ENCODE measurements at regions not wholly inside any gene's neighbourhood (a gene's known extent, or its start where the extent isn't known, plus 50 kb on each side); places are given as distances from the start of the nearest gene placed in this dataset.

DNA sequence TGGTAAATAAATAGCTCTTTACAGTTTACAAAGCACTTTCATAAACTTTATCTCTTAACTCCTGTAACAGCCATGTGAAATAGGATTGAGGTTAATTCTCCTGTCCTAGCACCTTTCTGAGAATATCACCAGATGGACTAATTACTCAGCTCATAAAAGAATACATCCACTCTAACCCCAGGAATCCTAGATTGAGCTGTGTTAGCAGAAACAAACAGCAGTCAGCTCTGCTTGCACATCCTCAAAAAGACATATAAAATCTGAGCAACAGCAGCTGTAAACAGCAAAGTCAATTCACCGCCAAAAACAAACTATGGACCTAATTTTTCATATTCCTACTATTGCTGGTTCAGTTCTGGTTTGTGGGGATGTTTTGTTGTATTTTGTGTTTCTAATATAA, 182.8 kb downstream of the QDPR start:
- Histone ChIP-seq H3K27ac (ENCODE audit: low read depth in 1 of 2, low read length in 1 of 2) (no peak overlapping the region), H3K4me1 (ENCODE audit: control insufficient read depth in 2 of 2, insufficient read depth in 2 of 2, low read length in 2 of 2) (peaks cover 0 to 5% of the 10 kb centered on the region in 2 donors), H3K27me3 (ENCODE audit: control insufficient read depth in 2 of 2, insufficient read depth in 1 of 2, low read length in 1 of 2) (no peaks in the 10 kb centered on the region), H3K36me3 (ENCODE audit: control insufficient read depth in 2 of 2, insufficient read depth in 2 of 2, low read length in 1 of 2) (no peaks in the 10 kb centered on the region), H3K4me3 (ENCODE audit: low read length in 2 of 2) (no peak overlapping the region), H3K9me3 (ENCODE audit: control insufficient read depth in 2 of 2, insufficient read depth in 1 of 2, low read length in 1 of 2) (no peaks in the 10 kb centered on the region)
- WGBS, result 79% methylated on average over 1 of the region's 1 CpG
- DNase-seq (ENCODE audit: low read depth in 6 of 9, low spot score in 9 of 9), result no peak

DNA sequence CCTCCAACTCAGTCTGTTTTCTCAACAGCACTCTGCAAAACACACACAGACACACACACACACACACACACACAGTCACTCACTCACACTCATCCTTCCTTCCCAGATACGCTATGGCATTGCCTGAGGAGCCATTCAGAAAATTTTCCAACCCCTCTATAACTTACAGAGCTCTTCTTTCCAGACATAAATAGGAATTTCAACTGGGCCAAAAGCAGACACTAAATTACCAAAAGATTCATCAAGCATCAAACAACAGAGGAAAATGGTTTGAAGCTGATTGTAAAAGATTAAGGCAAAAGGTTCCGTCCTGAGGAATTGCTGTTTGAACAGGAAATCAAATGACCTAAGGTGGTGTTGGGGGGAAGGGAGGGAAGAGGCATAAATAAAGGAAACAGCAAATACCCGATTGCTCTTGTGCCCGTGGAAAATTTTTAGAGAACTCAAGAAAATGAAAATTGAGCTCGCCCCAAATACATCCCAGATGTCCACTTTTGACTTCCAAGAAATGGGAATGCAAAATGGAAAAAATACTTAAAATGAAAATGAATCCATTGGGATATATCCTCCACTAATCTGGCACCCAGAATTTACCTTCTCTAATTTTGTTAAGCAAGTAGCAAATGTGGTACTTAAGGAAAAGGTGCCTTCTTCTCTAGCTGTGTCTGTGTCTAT, 183.6 kb downstream of the QDPR start:
- Histone ChIP-seq H3K27me3 (ENCODE audit: control insufficient read depth in 2 of 2, insufficient read depth in 1 of 2, low read length in 1 of 2) (peaks cover 0 to 6% of the 10 kb centered on the region in 2 donors), H3K4me1 (ENCODE audit: control insufficient read depth in 2 of 2, insufficient read depth in 2 of 2, low read length in 2 of 2) (peaks cover 0 to 7% of the 10 kb centered on the region in 2 donors), H3K9me3 (ENCODE audit: control insufficient read depth in 2 of 2, insufficient read depth in 1 of 2, low read length in 1 of 2) (no peaks in the 10 kb centered on the region), H3K27ac (ENCODE audit: low read depth in 1 of 2, low read length in 1 of 2) (no peak overlapping the region), H3K4me3 (ENCODE audit: low read length in 2 of 2) (no peak overlapping the region), H3K36me3 (ENCODE audit: control insufficient read depth in 2 of 2, insufficient read depth in 2 of 2, low read length in 1 of 2) (no peaks in the 10 kb centered on the region)
- WGBS, result 50% methylated on average over 5 of the region's 5 CpGs
- no peak for DNase-seq (ENCODE audit: low read depth in 6 of 9, low spot score in 9 of 9)

DNA sequence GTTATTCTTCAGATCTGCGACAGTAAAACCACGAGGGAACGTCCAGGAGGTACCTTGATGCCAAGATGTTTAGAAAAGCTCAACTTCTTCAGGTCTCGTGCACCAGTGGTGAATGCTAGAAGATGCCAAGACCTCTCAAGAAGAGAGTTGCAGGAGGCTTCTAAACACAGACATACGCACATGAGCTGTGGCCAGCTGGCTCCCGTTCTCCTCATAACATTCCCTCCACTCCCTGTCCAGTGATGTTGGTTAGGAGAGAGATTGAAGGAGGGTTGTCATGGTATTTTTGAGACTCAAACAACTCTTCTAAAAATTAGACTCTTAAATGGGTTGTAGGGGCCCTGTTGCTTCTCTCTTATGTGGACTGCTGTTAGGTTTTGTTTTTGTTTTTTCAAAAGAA, 184.3 kb downstream of the QDPR start:
- Histone ChIP-seq H3K36me3 (ENCODE audit: control insufficient read depth in 2 of 2, insufficient read depth in 2 of 2, low read length in 1 of 2) (no peaks in the 10 kb centered on the region), H3K27ac (ENCODE audit: low read depth in 1 of 2, low read length in 1 of 2) (no peak overlapping the region), H3K4me3 (ENCODE audit: low read length in 2 of 2) (no peak overlapping the region), H3K9me3 (ENCODE audit: control insufficient read depth in 2 of 2, insufficient read depth in 1 of 2, low read length in 1 of 2) (no peaks in the 10 kb centered on the region), H3K27me3 (ENCODE audit: control insufficient read depth in 2 of 2, insufficient read depth in 1 of 2, low read length in 1 of 2) (peaks cover 0 to 8% of the 10 kb centered on the region in 2 donors), H3K4me1 (ENCODE audit: control insufficient read depth in 2 of 2, insufficient read depth in 2 of 2, low read length in 2 of 2) (peaks cover 0 to 7% of the 10 kb centered on the region in 2 donors)
- WGBS, result 88% methylated on average over 6 of the region's 6 CpGs
- DNase-seq (ENCODE audit: low read depth in 6 of 9, low spot score in 9 of 9), result no peak

DNA sequence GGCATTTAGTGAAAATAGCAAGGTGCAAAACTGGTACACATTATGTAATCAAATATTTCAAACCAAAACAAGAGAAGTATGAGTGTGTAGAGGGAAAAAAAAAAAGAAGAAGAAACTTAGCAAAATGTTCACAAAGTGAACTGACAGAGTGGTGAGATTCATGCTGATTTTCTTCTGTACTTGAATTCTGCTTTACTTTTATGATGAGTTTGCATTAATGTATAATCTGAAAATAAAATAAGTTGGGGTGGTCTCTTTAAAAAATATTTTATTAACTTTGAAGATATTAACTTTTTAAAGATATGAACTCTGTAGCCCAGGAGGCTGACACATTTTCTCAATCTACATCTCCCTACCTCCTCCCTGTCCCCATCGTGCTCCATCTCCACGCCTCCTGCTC, 185.1 kb downstream of the QDPR start:
- H3K36me3 ChIP-seq (ENCODE audit: control insufficient read depth in 2 of 2, insufficient read depth in 2 of 2, low read length in 1 of 2), result no peaks in the 10 kb centered on the region
- peaks cover 0 to 8% of the 10 kb centered on the region in 2 donors for H3K27me3 ChIP-seq (ENCODE audit: control insufficient read depth in 2 of 2, insufficient read depth in 1 of 2, low read length in 1 of 2)
- peaks cover 0 to 7% of the 10 kb centered on the region in 2 donors for H3K4me1 ChIP-seq (ENCODE audit: control insufficient read depth in 2 of 2, insufficient read depth in 2 of 2, low read length in 2 of 2)
- no peak for DNase-seq (ENCODE audit: low read depth in 6 of 9, low spot score in 9 of 9)
- H3K27ac ChIP-seq (ENCODE audit: low read depth in 1 of 2, low read length in 1 of 2), result no peak overlapping the region
- WGBS, result 83% methylated on average over 2 of the region's 2 CpGs
- no peak overlapping the region for H3K4me3 ChIP-seq (ENCODE audit: low read length in 2 of 2)
- H3K9me3 ChIP-seq (ENCODE audit: control insufficient read depth in 2 of 2, insufficient read depth in 1 of 2, low read length in 1 of 2), result no peaks in the 10 kb centered on the region

- no peak overlapping the region for H3K27ac ChIP-seq (ENCODE audit: low read depth in 1 of 2, low read length in 1 of 2)
- no peaks in the 10 kb centered on the region for H3K36me3 ChIP-seq (ENCODE audit: control insufficient read depth in 2 of 2, insufficient read depth in 2 of 2, low read length in 1 of 2)
- H3K4me1 ChIP-seq (ENCODE audit: control insufficient read depth in 2 of 2, insufficient read depth in 2 of 2, low read length in 2 of 2), result peaks cover 0 to 7% of the 10 kb centered on the region in 2 donors
- no peak for DNase-seq (ENCODE audit: low read depth in 6 of 9, low spot score in 9 of 9)
- H3K27me3 ChIP-seq (ENCODE audit: control insufficient read depth in 2 of 2, insufficient read depth in 1 of 2, low read length in 1 of 2), result peaks cover 0 to 8% of the 10 kb centered on the region in 2 donors
- 97% methylated on average over 2 of the region's 2 CpGs for WGBS
- no peaks in the 10 kb centered on the region for H3K9me3 ChIP-seq (ENCODE audit: control insufficient read depth in 2 of 2, insufficient read depth in 1 of 2, low read length in 1 of 2)
- no peak overlapping the region for H3K4me3 ChIP-seq (ENCODE audit: low read length in 2 of 2)
Observed at GRCh38 chr4:17325098-17325497, 186.8 kb downstream of the QDPR start.

DNA sequence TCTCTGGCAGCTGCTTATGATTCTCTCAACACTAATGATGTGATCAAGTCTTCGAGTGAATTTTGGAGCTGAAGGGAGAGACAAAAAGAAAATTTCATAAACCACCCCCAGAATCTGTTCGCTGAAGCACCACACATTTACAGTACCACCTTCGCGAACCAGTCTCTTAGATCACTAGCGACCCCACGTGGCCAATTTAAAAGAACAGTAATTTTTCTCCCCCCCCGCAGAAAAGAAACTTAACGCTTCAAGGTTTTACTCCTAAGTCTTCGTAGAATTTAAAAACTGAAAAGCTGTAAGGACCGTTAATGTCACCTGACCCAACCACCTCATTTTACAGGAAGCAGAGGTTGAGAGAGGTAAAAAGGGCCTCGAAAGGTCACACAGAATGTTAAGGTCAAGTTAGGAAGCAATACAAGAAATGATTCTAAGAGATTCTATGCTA, 187.5 kb downstream of the QDPR start:
- no peak overlapping the region for H3K27ac ChIP-seq (ENCODE audit: low read depth in 1 of 2, low read length in 1 of 2)
- no peaks in the 10 kb centered on the region for H3K9me3 ChIP-seq (ENCODE audit: control insufficient read depth in 2 of 2, insufficient read depth in 1 of 2, low read length in 1 of 2)
- DNase-seq (ENCODE audit: low read depth in 6 of 9, low spot score in 9 of 9), result peak in 8 of 9 donors; percentile 19 to 69 (median 30)
- H3K4me3 ChIP-seq (ENCODE audit: low read length in 2 of 2), result no peak overlapping the region
- peaks cover 0 to 7% of the 10 kb centered on the region in 2 donors for H3K4me1 ChIP-seq (ENCODE audit: control insufficient read depth in 2 of 2, insufficient read depth in 2 of 2, low read length in 2 of 2)
- WGBS, result 8% methylated on average over 11 of the region's 11 CpGs
- peaks cover 0 to 8% of the 10 kb centered on the region in 2 donors for H3K27me3 ChIP-seq (ENCODE audit: control insufficient read depth in 2 of 2, insufficient read depth in 1 of 2, low read length in 1 of 2)
- no peaks in the 10 kb centered on the region for H3K36me3 ChIP-seq (ENCODE audit: control insufficient read depth in 2 of 2, insufficient read depth in 2 of 2, low read length in 1 of 2)

DNA sequence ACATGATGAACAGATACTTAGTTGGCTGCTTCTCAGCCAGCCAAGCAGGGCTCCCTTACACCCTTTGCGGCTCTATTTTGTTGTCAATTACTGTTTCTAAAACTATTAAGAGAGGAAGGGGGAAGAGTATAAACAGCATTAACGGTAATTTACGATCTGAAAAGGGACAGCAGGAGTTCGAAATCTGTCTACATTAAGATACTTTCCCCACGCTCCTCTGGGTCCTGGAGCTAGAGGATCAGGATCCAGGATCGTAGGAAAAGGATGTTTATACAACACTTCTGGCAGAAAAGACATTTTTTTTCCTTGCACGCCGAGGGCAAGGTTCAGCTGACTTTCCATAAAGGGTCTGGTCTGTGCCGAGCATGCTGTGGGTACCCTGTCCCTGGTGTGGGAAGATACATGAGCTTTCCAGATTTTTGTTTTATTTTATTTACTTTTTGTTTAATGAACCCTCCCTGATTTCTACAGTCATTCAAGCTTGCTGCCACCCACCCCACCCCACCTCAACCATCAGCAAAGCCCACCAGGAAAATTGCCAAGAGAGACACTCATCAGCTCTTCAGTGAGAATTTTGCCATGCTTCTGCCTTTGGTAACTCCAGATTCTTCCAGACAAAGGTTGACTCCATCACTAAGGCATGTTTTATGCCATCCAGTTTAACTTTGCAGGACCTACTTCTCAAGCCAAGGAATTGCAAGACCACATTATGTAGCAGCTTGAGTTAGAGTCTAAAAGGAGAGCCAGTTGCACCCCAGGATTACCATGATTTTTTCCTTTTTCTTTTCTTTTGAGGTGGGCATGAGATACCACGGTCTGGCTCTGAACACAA, 188.1 kb downstream of the QDPR start:
- H3K36me3 ChIP-seq (ENCODE audit: control insufficient read depth in 2 of 2, insufficient read depth in 2 of 2, low read length in 1 of 2), result no peaks in the 10 kb centered on the region
- no peak for DNase-seq (ENCODE audit: low read depth in 6 of 9, low spot score in 9 of 9)
- 79% methylated on average over 10 of the region's 10 CpGs for WGBS
- H3K9me3 ChIP-seq (ENCODE audit: control insufficient read depth in 2 of 2, insufficient read depth in 1 of 2, low read length in 1 of 2), result no peaks in the 10 kb centered on the region
- H3K27me3 ChIP-seq (ENCODE audit: control insufficient read depth in 2 of 2, insufficient read depth in 1 of 2, low read length in 1 of 2), result peaks cover 0 to 8% of the 10 kb centered on the region in 2 donors
- H3K4me1 ChIP-seq (ENCODE audit: control insufficient read depth in 2 of 2, insufficient read depth in 2 of 2, low read length in 2 of 2), result peaks cover 0 to 7% of the 10 kb centered on the region in 2 donors
- H3K4me3 ChIP-seq (ENCODE audit: low read length in 2 of 2), result no peak overlapping the region
- no peak overlapping the region for H3K27ac ChIP-seq (ENCODE audit: low read depth in 1 of 2, low read length in 1 of 2)

GRCh38 chr4:17322514-17322913, 189.4 kb downstream of the QDPR start:
- Histone ChIP-seq H3K36me3 (ENCODE audit: control insufficient read depth in 2 of 2, insufficient read depth in 2 of 2, low read length in 1 of 2) (no peaks in the 10 kb centered on the region), H3K27me3 (ENCODE audit: control insufficient read depth in 2 of 2, insufficient read depth in 1 of 2, low read length in 1 of 2) (peaks cover 0 to 8% of the 10 kb centered on the region in 2 donors), H3K4me1 (ENCODE audit: control insufficient read depth in 2 of 2, insufficient read depth in 2 of 2, low read length in 2 of 2) (peaks cover 0 to 7% of the 10 kb centered on the region in 2 donors), H3K27ac (ENCODE audit: low read depth in 1 of 2, low read length in 1 of 2) (no peak overlapping the region), H3K9me3 (ENCODE audit: control insufficient read depth in 2 of 2, insufficient read depth in 1 of 2, low read length in 1 of 2) (no peaks in the 10 kb centered on the region), H3K4me3 (ENCODE audit: low read length in 2 of 2) (no peak overlapping the region)
- no peak for DNase-seq (ENCODE audit: low read depth in 6 of 9, low spot score in 9 of 9)

GRCh38 chr4:17320046-17320445, 191.8 kb downstream of the QDPR start:
- H3K36me3 ChIP-seq (ENCODE audit: control insufficient read depth in 2 of 2, insufficient read depth in 2 of 2, low read length in 1 of 2), result no peaks in the 10 kb centered on the region
- 78% methylated on average over 6 of the region's 6 CpGs for WGBS
- H3K27ac ChIP-seq (ENCODE audit: low read depth in 1 of 2, low read length in 1 of 2), result no peak overlapping the region
- no peak overlapping the region for H3K4me3 ChIP-seq (ENCODE audit: low read length in 2 of 2)
- DNase-seq (ENCODE audit: low read depth in 6 of 9, low spot score in 9 of 9), result no peak
- peaks cover 0 to 8% of the 10 kb centered on the region in 2 donors for H3K27me3 ChIP-seq (ENCODE audit: control insufficient read depth in 2 of 2, insufficient read depth in 1 of 2, low read length in 1 of 2)
- H3K4me1 ChIP-seq (ENCODE audit: control insufficient read depth in 2 of 2, insufficient read depth in 2 of 2, low read length in 2 of 2), result peaks cover 0 to 7% of the 10 kb centered on the region in 2 donors
- H3K9me3 ChIP-seq (ENCODE audit: control insufficient read depth in 2 of 2, insufficient read depth in 1 of 2, low read length in 1 of 2), result no peaks in the 10 kb centered on the region

All from thymus (tissue), 11 donors.